A673 (cell line): ENCODE measurements at regions not wholly inside any gene's neighbourhood (a gene's known extent, or its start where the extent isn't known, plus 50 kb on each side); places are given as distances from the start of the nearest gene placed in this dataset.

Experiments
- BruUV-seq: library from RNA; stranded (reverse); fragments of 400-500 nt; replicated peaks from 2 replicates; lab custom pipeline; 2021; lab: Mats Ljungman, UMichigan
- CTCF ChIA-PET: fragments of 300-600 bp; sonication (Branson Sonifier 250); formaldehyde crosslinking; loops from one replicate; lab custom pipeline; 2022; ENCODE audit warnings: antibody characterized with exemption; lab: Charles Lee
- POLR2A ChIA-PET: fragments of 300-600 bp; sonication (Branson Sonifier 250); formaldehyde crosslinking; loops from one replicate; lab custom pipeline; 2022; ENCODE audit warnings: antibody characterized with exemption; ENCODE audit not compliant: low non-redundant PET; lab: Charles Lee
- DNase-seq: peaks from one replicate; pipeline ENCODE4 v3.0.0-alpha.2; 2015; ENCODE audit warnings: low spot score
- H3K27ac ChIP-seq: fragments of 200-600 bp; sonication (generic); 2 replicates; pipeline ENCODE4 v1.5.1; 2016; ENCODE audit warnings: mixed run types, low read depth, mild to moderate bottlenecking, mixed read lengths, antibody characterized with exemption, low read length; ENCODE audit not compliant: poor library complexity, severe bottlenecking
- H3K27me3 ChIP-seq: fragments of 200-600 bp; sonication (generic); replicated peaks from 2 replicates; pipeline ENCODE4 v1.6.1; 2017; ENCODE audit warnings: mixed run types, low read depth, mild to moderate bottlenecking, mixed read lengths, antibody characterized with exemption, low read length; ENCODE audit not compliant: insufficient read depth, poor library complexity
- H3K36me3 ChIP-seq: fragments of 200-600 bp; sonication (generic); 2 replicates; pipeline ENCODE4 v1.6.1; 2016; ENCODE audit warnings: mixed run types, mild to moderate bottlenecking, mixed read lengths, antibody characterized with exemption, low read length; ENCODE audit not compliant: insufficient read depth, poor library complexity, severe bottlenecking
- H3K4me1 ChIP-seq: fragments of 200-600 bp; sonication (generic); 2 replicates; pipeline ENCODE4 v1.6.1; 2017; ENCODE audit warnings: mixed run types, mild to moderate bottlenecking, mixed read lengths, antibody characterized with exemption, low read length; ENCODE audit not compliant: insufficient read depth, poor library complexity, severe bottlenecking
- H3K4me3 ChIP-seq: fragments of 200-600 bp; sonication (generic); 2 replicates; pipeline ENCODE4 v1.5.1; 2016; ENCODE audit warnings: low read depth, mixed run types, mild to moderate bottlenecking, mixed read lengths, low read length; ENCODE audit not compliant: poor library complexity, severe bottlenecking
- H3K9me3 ChIP-seq: fragments of 200-600 bp; sonication (generic); 2 replicates; pipeline ENCODE4 v1.6.1; 2016; ENCODE audit warnings: mixed run types, low read depth, mild to moderate bottlenecking, mixed read lengths, antibody characterized with exemption, low read length; ENCODE audit not compliant: poor library complexity, severe bottlenecking
- EZH2 ChIP-seq: fragments of 200-600 bp; sonication (generic); IDR thresholded peaks from 2 replicates; pipeline ENCODE4 v1.6.1; 2017; ENCODE audit warnings: borderline replicate concordance, low read depth, mild to moderate bottlenecking, mixed read lengths, antibody characterized with exemption, low read length; ENCODE audit not compliant: poor library complexity, severe bottlenecking
- intact Hi-C: fragments of 100-400 bp; cut with micrococcal nuclease; formaldehyde crosslinking; loops from one replicate; pipeline ENCODE4 v1.10.0; 2022; ENCODE audit not compliant: unreplicated experiment
- TF ChIP-seq, protein P1 (sequence below): fragments of 300-800, 200-600 bp; sonication (generic); conservative IDR thresholded peaks from 2 replicates; pipeline ENCODE4 v1.5.1; 2017; ENCODE audit warnings: low read depth, mild to moderate bottlenecking, antibody characterized with exemption, low read length, moderate library complexity, mixed read lengths

DNA sequence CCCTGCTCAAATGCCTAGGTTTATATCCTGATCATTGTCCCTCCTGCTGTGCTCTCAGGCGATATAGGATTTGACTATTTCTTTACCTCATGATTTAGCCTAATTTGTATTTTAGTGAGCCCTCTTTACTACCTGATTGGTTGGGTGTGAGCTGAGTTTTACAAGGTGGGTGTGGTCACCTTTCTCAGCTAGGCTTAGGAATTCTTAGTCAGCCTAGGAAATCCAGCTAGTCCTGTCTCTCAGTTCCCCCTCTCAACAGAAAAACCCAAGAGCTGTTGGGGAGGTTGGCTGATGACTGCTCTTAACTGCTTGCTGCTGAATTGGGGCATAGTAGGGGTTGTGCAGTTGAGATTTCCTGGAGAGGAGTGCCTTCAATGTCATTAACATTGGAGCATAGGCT lies 100.5 kb upstream of the AADAT start:
- Histone ChIP-seq H3K36me3 (no peaks in the 10 kb centered on the region), H3K4me1 (no peaks in the 10 kb centered on the region), H3K27ac (no peak overlapping the region), H3K9me3 (no peaks in the 10 kb centered on the region), H3K27me3 (no peaks in the 10 kb centered on the region), H3K4me3 (no peak overlapping the region)
- ChIA-PET POLR2A (no interaction called here), CTCF (no interaction called here)
- intact Hi-C loops = no loop called here
- TF ChIP-seq, protein P1, sequence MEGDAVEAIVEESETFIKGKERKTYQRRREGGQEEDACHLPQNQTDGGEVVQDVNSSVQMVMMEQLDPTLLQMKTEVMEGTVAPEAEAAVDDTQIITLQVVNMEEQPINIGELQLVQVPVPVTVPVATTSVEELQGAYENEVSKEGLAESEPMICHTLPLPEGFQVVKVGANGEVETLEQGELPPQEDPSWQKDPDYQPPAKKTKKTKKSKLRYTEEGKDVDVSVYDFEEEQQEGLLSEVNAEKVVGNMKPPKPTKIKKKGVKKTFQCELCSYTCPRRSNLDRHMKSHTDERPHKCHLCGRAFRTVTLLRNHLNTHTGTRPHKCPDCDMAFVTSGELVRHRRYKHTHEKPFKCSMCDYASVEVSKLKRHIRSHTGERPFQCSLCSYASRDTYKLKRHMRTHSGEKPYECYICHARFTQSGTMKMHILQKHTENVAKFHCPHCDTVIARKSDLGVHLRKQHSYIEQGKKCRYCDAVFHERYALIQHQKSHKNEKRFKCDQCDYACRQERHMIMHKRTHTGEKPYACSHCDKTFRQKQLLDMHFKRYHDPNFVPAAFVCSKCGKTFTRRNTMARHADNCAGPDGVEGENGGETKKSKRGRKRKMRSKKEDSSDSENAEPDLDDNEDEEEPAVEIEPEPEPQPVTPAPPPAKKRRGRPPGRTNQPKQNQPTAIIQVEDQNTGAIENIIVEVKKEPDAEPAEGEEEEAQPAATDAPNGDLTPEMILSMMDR = no peak
- TF ChIP-seq EZH2 = no peak
- no TSS peak for BruUV-seq
- no peak for DNase-seq

DNA sequence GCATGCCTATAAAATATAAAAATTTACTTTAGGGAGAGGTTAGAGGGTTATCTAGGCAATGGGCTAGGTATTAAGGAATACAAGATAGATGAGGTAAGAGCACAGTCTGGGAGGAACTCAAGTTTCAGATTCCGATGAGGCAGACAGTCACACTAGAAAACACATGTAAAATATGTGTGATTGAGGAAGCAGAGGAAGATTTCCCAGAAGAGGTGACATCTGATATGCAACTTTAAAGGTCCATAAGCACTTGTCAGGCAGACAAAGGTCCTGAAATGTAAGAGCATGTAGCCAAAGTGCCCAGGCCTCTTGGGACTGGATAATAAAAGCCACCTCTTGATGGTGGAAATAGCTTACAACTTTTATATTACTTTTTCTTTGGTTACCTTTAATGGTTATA lies 81.1 kb upstream of the AADAT start:
- H3K9me3 ChIP-seq = no peaks in the 10 kb centered on the region
- no peak for DNase-seq
- CTCF ChIA-PET = no interaction called here
- intact Hi-C loops = no loop called here
- H3K27me3 ChIP-seq = no peaks in the 10 kb centered on the region
- no peaks in the 10 kb centered on the region for H3K36me3 ChIP-seq
- BruUV-seq = no TSS peak
- H3K4me1 ChIP-seq = no peaks in the 10 kb centered on the region
- H3K4me3 ChIP-seq = no peak overlapping the region
- POLR2A ChIA-PET = no interaction called here
- TF ChIP-seq EZH2 = no peak
- TF ChIP-seq, protein P1 = no peak
- H3K27ac ChIP-seq = no peak overlapping the region

DNA sequence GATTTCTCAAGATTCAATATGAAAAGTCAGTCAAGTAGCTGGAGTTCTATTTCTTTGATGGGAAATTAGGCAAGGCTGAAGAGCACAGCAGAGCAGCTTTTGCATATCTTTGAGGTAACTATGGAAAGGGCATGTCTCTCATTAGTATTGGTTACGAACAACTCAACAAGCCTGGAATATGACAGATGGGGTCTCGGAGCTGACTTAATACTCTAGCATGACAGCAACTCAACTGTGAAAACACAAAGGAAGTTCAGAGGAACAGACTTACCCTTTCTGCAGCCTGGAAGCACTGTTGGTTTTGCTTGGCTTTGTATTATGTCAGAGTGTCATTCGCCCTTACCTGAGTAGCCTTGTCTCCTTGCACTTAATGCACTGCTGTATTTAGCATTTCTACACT lies 79.9 kb upstream of the AADAT start:
- ChIA-PET CTCF (no interaction called here), POLR2A (no interaction called here)
- no peak for TF ChIP-seq EZH2
- TF ChIP-seq, protein P1 = no peak
- Histone ChIP-seq H3K27me3 (no peaks in the 10 kb centered on the region), H3K4me3 (no peak overlapping the region), H3K4me1 (no peaks in the 10 kb centered on the region), H3K36me3 (no peaks in the 10 kb centered on the region), H3K9me3 (no peaks in the 10 kb centered on the region), H3K27ac (no peak overlapping the region)
- BruUV-seq = no TSS peak
- DNase-seq = no peak
- intact Hi-C loops = no loop called here
